Muscle layer of duodenum (tissue), 2 donors: ENCODE measurements at regions not wholly inside any gene's neighbourhood (a gene's known extent, or its start where the extent isn't known, plus 50 kb on each side); places are given as distances from the start of the nearest gene placed in this dataset.
"Not testable (repeated sequence)": the region's sequence is repeated elsewhere in the genome, so short reads cannot be mapped to it uniquely, and the experiment has no call there.

Source experiments
- H3K27ac ChIP-seq: one replicate; pipeline ENCODE4 v1.7.0; 2013; ENCODE audit warnings: mild to moderate bottlenecking, low read length
- H3K27me3 ChIP-seq: one replicate; pipeline ENCODE4 v1.7.0; 2013; ENCODE audit warnings: low read depth, mild to moderate bottlenecking, control low read depth, low read length
- H3K36me3 ChIP-seq, 2 donors: one replicate each; pipeline ENCODE4 v1.7.0; 2013; ENCODE audit warnings: low read length in 2 of 2, control low read depth in 1 of 2, mild to moderate bottlenecking in 1 of 2; ENCODE audit not compliant: insufficient read depth in 2 of 2, control insufficient read depth in 1 of 2
- H3K4me1 ChIP-seq, 2 donors: one replicate each; pipeline ENCODE4 v1.7.0; 2013; ENCODE audit warnings: low read length in 2 of 2, mild to moderate bottlenecking in 2 of 2, control low read depth in 1 of 2, moderate library complexity in 1 of 2; ENCODE audit not compliant: insufficient read depth in 2 of 2, control insufficient read depth in 1 of 2
- H3K4me3 ChIP-seq, 2 donors: one replicate each; pipeline ENCODE4 v1.7.0; 2013; ENCODE audit warnings: low read length in 2 of 2, low read depth in 1 of 2, mild to moderate bottlenecking in 1 of 2
- H3K9me3 ChIP-seq, 2 donors: one replicate each; pipeline ENCODE4 v1.7.0; 2013; ENCODE audit warnings: low read length in 2 of 2, control low read depth in 1 of 2, mild to moderate bottlenecking in 1 of 2; ENCODE audit not compliant: control insufficient read depth in 1 of 2
- donor health status: healthy.

- no peaks in the 10 kb centered on the region for H3K27me3 ChIP-seq
These were observed 201.4 kb upstream of the DDX18 start for GRCh38 chr2:117613101-117613500.

GRCh38 chr2:117614296-117614695 is 200.2 kb upstream of the DDX18 start:
- Histone ChIP-seq H3K4me3 (no peak overlapping the region), H3K9me3 (no peaks in the 10 kb centered on the region), H3K4me1 (no peaks in the 10 kb centered on the region), H3K36me3 (no peaks in the 10 kb centered on the region), H3K27ac (no peak overlapping the region), H3K27me3 (no peaks in the 10 kb centered on the region)

More at GRCh38 chr2:117613101-117613500, 201.4 kb upstream of the DDX18 start:
- no peaks in the 10 kb centered on the region for H3K9me3 ChIP-seq
- no peak overlapping the region for H3K27ac ChIP-seq
- no peaks in the 10 kb centered on the region for H3K36me3 ChIP-seq
- no peak overlapping the region for H3K4me3 ChIP-seq
- H3K4me1 ChIP-seq, result no peaks in the 10 kb centered on the region

GRCh38 chr2:117614823-117615534 is 199.5 kb upstream of the DDX18 start:
- no peaks in the 10 kb centered on the region for H3K36me3 ChIP-seq
- H3K27me3 ChIP-seq, result no peaks in the 10 kb centered on the region
- no peak overlapping the region for H3K27ac ChIP-seq
- H3K9me3 ChIP-seq, result no peaks in the 10 kb centered on the region
- H3K4me3 ChIP-seq, result no peak overlapping the region
- no peaks in the 10 kb centered on the region for H3K4me1 ChIP-seq

GRCh38 chr2:117618607-117619006 is 195.9 kb upstream of the DDX18 start:
- Histone ChIP-seq H3K4me1 (no peaks in the 10 kb centered on the region), H3K27ac (no peak overlapping the region), H3K36me3 (no peaks in the 10 kb centered on the region), H3K27me3 (no peaks in the 10 kb centered on the region), H3K9me3 (no peaks in the 10 kb centered on the region), H3K4me3 (no peak overlapping the region)

- H3K27me3 ChIP-seq, result no peaks in the 10 kb centered on the region
- no peaks in the 10 kb centered on the region for H3K9me3 ChIP-seq
- H3K27ac ChIP-seq, result no peak overlapping the region
- no peak overlapping the region for H3K4me3 ChIP-seq
- H3K4me1 ChIP-seq, result no peaks in the 10 kb centered on the region
- H3K36me3 ChIP-seq, result no peaks in the 10 kb centered on the region
These were observed 193.2 kb upstream of the DDX18 start for GRCh38 chr2:117621326-117621725.

- not testable (repeated sequence) for H3K4me3 ChIP-seq, H3K27me3 ChIP-seq, H3K36me3 ChIP-seq, H3K4me1 ChIP-seq, H3K27ac ChIP-seq, H3K9me3 ChIP-seq
These were observed 191.3 kb upstream of the DDX18 start for GRCh38 chr2:117623175-117623574.

- H3K4me1 ChIP-seq, result no peaks in the 10 kb centered on the region
- H3K4me3 ChIP-seq, result no peak overlapping the region
- no peaks in the 10 kb centered on the region for H3K27me3 ChIP-seq
- no peak overlapping the region for H3K27ac ChIP-seq
- H3K36me3 ChIP-seq, result no peaks in the 10 kb centered on the region
- no peaks in the 10 kb centered on the region for H3K9me3 ChIP-seq
These were observed 183.1 kb upstream of the DDX18 start for GRCh38 chr2:117631152-117631945.

- H3K9me3 ChIP-seq, result no peaks in the 10 kb centered on the region
- no peak overlapping the region for H3K4me3 ChIP-seq
- H3K36me3 ChIP-seq, result no peaks in the 10 kb centered on the region
These were observed 179.0 kb upstream of the DDX18 start for GRCh38 chr2:117635481-117635880.

GRCh38 chr2:117639401-117639800 is 175.1 kb upstream of the DDX18 start:
- H3K27ac ChIP-seq, result no peak overlapping the region

More at GRCh38 chr2:117635481-117635880, 179.0 kb upstream of the DDX18 start:
- Histone ChIP-seq H3K27me3 (no peaks in the 10 kb centered on the region), H3K27ac (no peak overlapping the region), H3K4me1 (no peaks in the 10 kb centered on the region)

GRCh38 chr2:117644403-117644802 is 170.1 kb upstream of the DDX18 start:
- Histone ChIP-seq H3K4me3 (no peak overlapping the region), H3K36me3 (no peaks in the 10 kb centered on the region), H3K27me3 (no peaks in the 10 kb centered on the region), H3K9me3 (no peaks in the 10 kb centered on the region), H3K27ac (no peak overlapping the region), H3K4me1 (no peaks in the 10 kb centered on the region)

More at GRCh38 chr2:117639401-117639800, 175.1 kb upstream of the DDX18 start:
- Histone ChIP-seq H3K36me3 (no peaks in the 10 kb centered on the region), H3K4me1 (no peaks in the 10 kb centered on the region), H3K27me3 (no peaks in the 10 kb centered on the region), H3K4me3 (no peak overlapping the region), H3K9me3 (no peaks in the 10 kb centered on the region)

- Histone ChIP-seq H3K36me3 (no peaks in the 10 kb centered on the region), H3K4me1 (no peaks in the 10 kb centered on the region), H3K9me3 (no peaks in the 10 kb centered on the region), H3K27ac (no peak overlapping the region), H3K4me3 (no peak overlapping the region), H3K27me3 (no peaks in the 10 kb centered on the region)
These were observed 169.0 kb upstream of the DDX18 start for GRCh38 chr2:117645458-117645857.
